ENCODE measurements at regions not wholly inside any gene's neighbourhood (a gene's known extent, or its start where the extent isn't known, plus 50 kb on each side); places are given as distances from the start of the nearest gene placed in this dataset.

DNA sequence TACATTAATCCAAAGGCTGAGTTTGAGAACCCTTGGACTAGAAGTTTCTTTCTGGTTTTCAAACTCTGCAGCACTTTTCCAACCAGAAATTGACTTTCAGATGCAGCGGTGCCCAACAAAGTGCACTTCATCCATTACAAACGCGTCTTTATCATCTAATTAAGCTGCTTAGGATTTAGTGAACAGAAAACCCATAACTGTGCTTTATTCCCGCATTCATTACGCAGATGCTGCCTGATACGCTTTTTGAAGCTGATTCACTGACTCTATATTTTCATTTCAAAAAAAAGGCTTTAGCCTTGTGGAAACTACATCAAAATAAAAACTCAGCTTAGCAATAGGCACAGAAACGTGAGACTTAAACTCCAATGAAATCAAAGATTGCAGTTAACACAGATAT is 69.8 kb upstream of the CTXND1 start:
- TF ChIP-seq, protein P1, sequence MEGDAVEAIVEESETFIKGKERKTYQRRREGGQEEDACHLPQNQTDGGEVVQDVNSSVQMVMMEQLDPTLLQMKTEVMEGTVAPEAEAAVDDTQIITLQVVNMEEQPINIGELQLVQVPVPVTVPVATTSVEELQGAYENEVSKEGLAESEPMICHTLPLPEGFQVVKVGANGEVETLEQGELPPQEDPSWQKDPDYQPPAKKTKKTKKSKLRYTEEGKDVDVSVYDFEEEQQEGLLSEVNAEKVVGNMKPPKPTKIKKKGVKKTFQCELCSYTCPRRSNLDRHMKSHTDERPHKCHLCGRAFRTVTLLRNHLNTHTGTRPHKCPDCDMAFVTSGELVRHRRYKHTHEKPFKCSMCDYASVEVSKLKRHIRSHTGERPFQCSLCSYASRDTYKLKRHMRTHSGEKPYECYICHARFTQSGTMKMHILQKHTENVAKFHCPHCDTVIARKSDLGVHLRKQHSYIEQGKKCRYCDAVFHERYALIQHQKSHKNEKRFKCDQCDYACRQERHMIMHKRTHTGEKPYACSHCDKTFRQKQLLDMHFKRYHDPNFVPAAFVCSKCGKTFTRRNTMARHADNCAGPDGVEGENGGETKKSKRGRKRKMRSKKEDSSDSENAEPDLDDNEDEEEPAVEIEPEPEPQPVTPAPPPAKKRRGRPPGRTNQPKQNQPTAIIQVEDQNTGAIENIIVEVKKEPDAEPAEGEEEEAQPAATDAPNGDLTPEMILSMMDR (IDR thresholded peaks at IDR 0.05), result no peak
- TF ChIP-seq POLR2A (IDR thresholded peaks at IDR 0.05) (no peak), EP300 (IDR thresholded peaks at IDR 0.05) (no peak), POLR2AphosphoS5 (IDR thresholded peaks at IDR 0.05) (no peak)
- 93% methylated on average over 7 of the region's 7 CpGs for WGBS, 2 donors
- intact Hi-C loops (cut with DNase I), result no loop called here

DNA sequence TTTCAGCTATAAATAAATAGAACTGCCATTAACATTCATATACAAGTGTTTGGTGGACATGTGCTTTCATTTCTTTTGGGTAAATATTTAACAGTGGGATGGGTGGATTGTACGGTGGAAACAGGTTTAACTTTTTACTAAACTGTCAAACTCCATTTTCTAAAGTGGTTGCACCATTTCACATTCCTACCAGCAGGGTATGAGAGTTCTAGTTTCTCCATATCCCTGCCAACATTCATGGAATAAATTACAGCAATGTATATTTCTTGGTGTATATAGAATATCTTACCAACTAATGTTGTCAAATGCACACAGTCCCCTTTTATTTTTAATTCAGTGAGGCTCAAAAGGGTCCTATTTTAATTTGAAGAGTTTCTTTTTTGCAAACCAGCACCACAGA is 71.3 kb upstream of the CTXND1 start:
- intact Hi-C loops (cut with DNase I), result no loop called here
- WGBS, 2 donors, result 22 to 71% methylated on average over 1 of the region's 1 CpG
- no peaks in the 10 kb centered on the region for H3K9me3 ChIP-seq
- H3K27me3 ChIP-seq, result no peaks in the 10 kb centered on the region
- TF ChIP-seq, protein P1 (IDR thresholded peaks at IDR 0.05), result no peak
- TF ChIP-seq POLR2A (IDR thresholded peaks at IDR 0.05) (no peak), EP300 (IDR thresholded peaks at IDR 0.05) (no peak), POLR2AphosphoS5 (IDR thresholded peaks at IDR 0.05) (no peak)
- no peaks in the 10 kb centered on the region for H3K4me1 ChIP-seq
- no peaks in the 10 kb centered on the region for H3K36me3 ChIP-seq
- no peak overlapping the region for H3K27ac ChIP-seq
- DNase-seq, result no peak
- no peak overlapping the region for H3K4me3 ChIP-seq

More for the DNA sequence above, 69.8 kb upstream of the CTXND1 start:
- Histone ChIP-seq H3K4me3 (no peak overlapping the region), H3K27ac (no peak overlapping the region), H3K4me1 (no peaks in the 10 kb centered on the region), H3K27me3 (no peaks in the 10 kb centered on the region), H3K9me3 (no peaks in the 10 kb centered on the region), H3K36me3 (no peaks in the 10 kb centered on the region)
- DNase-seq, result no peak

DNA sequence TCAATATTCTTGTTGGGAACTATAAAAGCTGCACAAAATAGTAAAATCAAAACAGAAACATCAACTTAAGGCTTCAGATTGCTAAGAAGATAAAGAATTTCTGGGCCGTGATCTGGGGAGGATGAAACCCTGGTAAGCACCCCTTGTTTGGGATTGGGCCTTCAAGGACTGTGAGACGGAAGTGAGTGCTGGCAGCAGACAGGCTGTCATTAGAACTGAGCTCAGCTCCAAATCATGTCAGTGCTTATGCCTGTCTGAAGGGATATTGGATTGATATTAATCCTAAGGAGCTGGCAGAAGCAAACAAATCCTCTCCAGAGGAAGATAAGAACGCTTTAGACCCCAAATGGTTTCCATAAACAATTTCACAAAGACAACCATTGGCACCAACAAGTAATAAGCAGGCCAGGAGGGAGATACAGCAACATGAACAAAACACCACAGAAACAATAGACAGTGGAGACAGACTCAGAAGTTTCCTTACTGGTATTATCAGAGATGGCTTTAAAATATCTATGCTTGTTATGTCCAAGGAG is 72.6 kb upstream of the CTXND1 start:
- Histone ChIP-seq H3K27me3 (no peaks in the 10 kb centered on the region), H3K4me1 (no peaks in the 10 kb centered on the region), H3K36me3 (no peaks in the 10 kb centered on the region), H3K4me3 (no peak overlapping the region), H3K27ac (no peak overlapping the region), H3K9me3 (no peaks in the 10 kb centered on the region)
- intact Hi-C loops (cut with DNase I), result no loop called here
- TF ChIP-seq, protein P1 (IDR thresholded peaks at IDR 0.05), result no peak
- no peak for TF ChIP-seq POLR2AphosphoS5 (IDR thresholded peaks at IDR 0.05)
- TF ChIP-seq POLR2A (IDR thresholded peaks at IDR 0.05), result no peak
- TF ChIP-seq EP300 (IDR thresholded peaks at IDR 0.05), result no peak
- no peak for DNase-seq
- WGBS, 2 donors, result 61 to 76% methylated on average over 3 of the region's 3 CpGs

DNA sequence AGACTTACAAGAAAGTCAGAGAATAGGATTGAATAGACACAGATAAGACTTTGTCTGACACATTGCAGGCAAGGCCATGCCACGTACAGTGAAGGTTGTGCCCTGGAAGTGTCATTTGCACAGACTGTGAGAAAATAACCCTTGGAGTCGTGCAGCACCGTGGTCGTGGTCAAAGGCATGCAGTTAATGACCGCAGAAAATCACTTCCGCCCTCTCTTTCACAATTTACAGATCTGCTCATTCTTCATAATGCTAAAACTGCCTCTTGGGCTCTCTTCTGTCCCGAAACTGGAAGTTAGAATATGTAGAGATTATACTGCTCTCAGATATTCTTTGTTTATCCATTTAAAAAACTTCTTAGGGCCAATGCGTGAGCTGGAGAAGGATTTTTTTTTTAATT is 73.2 kb upstream of the CTXND1 start:
- no peak for TF ChIP-seq EP300 (IDR thresholded peaks at IDR 0.05)
- no peak for TF ChIP-seq POLR2A (IDR thresholded peaks at IDR 0.05)
- TF ChIP-seq, protein P1 (IDR thresholded peaks at IDR 0.05), result no peak
- no peak for TF ChIP-seq POLR2AphosphoS5 (IDR thresholded peaks at IDR 0.05)
- Histone ChIP-seq H3K27me3 (no peaks in the 10 kb centered on the region), H3K9me3 (no peaks in the 10 kb centered on the region), H3K4me3 (no peak overlapping the region), H3K4me1 (no peaks in the 10 kb centered on the region), H3K36me3 (no peaks in the 10 kb centered on the region), H3K27ac (no peak overlapping the region)
- no peak for DNase-seq
- 57 to 65% methylated on average over 8 of the region's 8 CpGs for WGBS, 2 donors
- intact Hi-C loops (cut with DNase I), result no loop called here

DNA sequence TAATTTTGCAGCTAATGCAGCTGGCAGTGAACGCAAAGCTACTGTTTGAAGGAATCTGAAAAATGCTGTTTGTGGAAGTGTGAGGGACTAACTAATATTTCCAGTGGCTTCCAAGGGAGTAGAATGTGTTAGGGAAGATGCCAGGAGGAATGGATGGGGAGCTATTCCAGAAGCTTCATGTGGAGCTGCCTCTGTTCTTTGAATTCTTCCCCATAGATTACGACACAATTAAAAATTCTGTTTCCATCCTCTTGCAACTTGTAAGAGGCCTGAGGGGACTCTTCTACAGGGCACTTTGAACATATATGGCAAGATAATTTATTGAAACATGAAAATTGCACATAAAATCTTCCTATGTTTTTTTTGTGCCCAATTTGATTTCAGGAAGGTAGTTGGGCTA is 74.3 kb upstream of the CTXND1 start:
- Histone ChIP-seq H3K36me3 (no peaks in the 10 kb centered on the region), H3K9me3 (no peaks in the 10 kb centered on the region), H3K27me3 (no peaks in the 10 kb centered on the region), H3K27ac (no peak overlapping the region), H3K4me1 (no peaks in the 10 kb centered on the region), H3K4me3 (no peak overlapping the region)
- intact Hi-C loops (cut with DNase I), result no loop called here
- no peak for TF ChIP-seq POLR2A (IDR thresholded peaks at IDR 0.05)
- no peak for TF ChIP-seq EP300 (IDR thresholded peaks at IDR 0.05)
- TF ChIP-seq POLR2AphosphoS5 (IDR thresholded peaks at IDR 0.05), result no peak
- TF ChIP-seq, protein P1 (IDR thresholded peaks at IDR 0.05), result no peak
- DNase-seq, result no peak
- 89 to 91% methylated on average over 2 of the region's 2 CpGs for WGBS, 2 donors

Measured in sigmoid colon (tissue), 6 donors.